Tibial nerve (tissue), 4 donors: ENCODE measurements at regions not wholly inside any gene's neighbourhood (a gene's known extent, or its start where the extent isn't known, plus 50 kb on each side); places are given as distances from the start of the nearest gene placed in this dataset.

Source experiments
- CTCF ChIP-seq, 5 experiments: fragments of 200-600 bp in 3 of 5; fragments of 450-650 bp in 2 of 5; sonication (generic) in 3 of 5; IDR thresholded peaks; one replicate each; pipeline ENCODE4 v1.5.1; 2016 to 2019; ENCODE audit warnings: antibody characterized with exemption in 5 of 5, mild to moderate bottlenecking in 3 of 5, moderate library complexity in 2 of 5
- EP300 ChIP-seq, 2 donors: sonication (generic); formaldehyde crosslinking; IDR thresholded peaks; one replicate each; pipeline ENCODE4 v1.6.1; 2017; ENCODE audit warnings: antibody characterized with exemption in 2 of 2, mild to moderate bottlenecking in 1 of 2
- POLR2A ChIP-seq, 2 donors: fragments of 450-650 bp; IDR thresholded peaks; one replicate each; pipeline ENCODE4 v1.6.1; 2017; ENCODE audit warnings: antibody characterized with exemption in 2 of 2, mild to moderate bottlenecking in 2 of 2, moderate library complexity in 2 of 2

GRCh38 chr1:84089465-84089864, 54.6 kb upstream of the PRKACB start:
- no peak for TF ChIP-seq CTCF (IDR thresholded peaks at IDR 0.05)
- TF ChIP-seq POLR2A (IDR thresholded peaks at IDR 0.05): no peak
- TF ChIP-seq EP300 (IDR thresholded peaks at IDR 0.05): no peak
